Bronchial epithelial cell (primary cell): ENCODE measurements at regions not wholly inside any gene's neighbourhood (a gene's known extent, or its start where the extent isn't known, plus 50 kb on each side); places are given as distances from the start of the nearest gene placed in this dataset.

Source experiments
- DNase-seq: peaks from one replicate; pipeline ENCODE4 v3.0.0-alpha.2; 2010; ENCODE audit warnings: low read depth
- FAIRE-seq: peaks from 2 replicates; lab custom pipeline; 2011; peaks lifted over from hg19 to GRCh38; lab: Jason Lieb, UNC
- H3K27me3 ChIP-seq: 2 replicates; pipeline ENCODE4 v1.5.1; 2011; ENCODE audit warnings: low read length; ENCODE audit not compliant: control insufficient read depth, insufficient read depth
- H3K36me3 ChIP-seq: 2 replicates; pipeline ENCODE4 v1.5.1; 2011; ENCODE audit warnings: low read length; ENCODE audit not compliant: control insufficient read depth, insufficient read depth
- H3K4me3 ChIP-seq: 2 replicates; pipeline ENCODE4 v1.5.1; 2011; ENCODE audit warnings: mild to moderate bottlenecking, low read depth, low read length, control low read depth
- CTCF ChIP-seq: IDR thresholded peaks from 2 replicates; pipeline ENCODE4 v1.5.1; 2011; ENCODE audit warnings: mild to moderate bottlenecking, moderate library complexity, low read length, control low read depth, inconsistent platforms; ENCODE audit not compliant: insufficient read depth, severe bottlenecking

- DNase-seq (no peak), FAIRE-seq (no peak)
- TF ChIP-seq CTCF, result no peak
These were observed 670.9 kb downstream of the GATA3 start for GRCh38 chr10:8725343-8725742.

GRCh38 chr10:8726084-8726778 is 671.7 kb downstream of the GATA3 start:
- no peak for TF ChIP-seq CTCF
- no peaks in the 10 kb centered on the region for H3K27me3 ChIP-seq
- DNase-seq (no peak), FAIRE-seq (no peak)
- no peak overlapping the region for H3K4me3 ChIP-seq
- H3K36me3 ChIP-seq, result no peaks in the 10 kb centered on the region

More at GRCh38 chr10:8725343-8725742, 670.9 kb downstream of the GATA3 start:
- H3K36me3 ChIP-seq, result no peaks in the 10 kb centered on the region
- no peaks in the 10 kb centered on the region for H3K27me3 ChIP-seq
- H3K4me3 ChIP-seq, result no peak overlapping the region

DNA sequence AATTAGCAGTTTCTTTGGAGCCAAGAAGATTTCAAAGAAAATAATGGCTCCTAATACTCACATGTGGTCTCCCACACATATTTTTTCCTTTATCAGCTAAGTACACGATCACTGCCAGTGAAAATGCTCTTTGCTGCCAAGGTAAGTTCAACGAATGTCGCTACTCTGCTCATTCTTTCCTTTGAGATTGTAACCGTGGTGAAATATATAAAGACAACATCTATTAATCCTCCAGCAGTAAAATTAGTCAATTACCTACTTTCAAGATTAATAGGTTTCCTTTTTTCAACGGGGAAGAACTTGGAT is 672.2 kb downstream of the GATA3 start:
- DNase-seq (no peak), FAIRE-seq (no peak)
- Histone ChIP-seq H3K4me3 (no peak overlapping the region), H3K27me3 (no peaks in the 10 kb centered on the region), H3K36me3 (no peaks in the 10 kb centered on the region)
- TF ChIP-seq CTCF, result no peak

DNA sequence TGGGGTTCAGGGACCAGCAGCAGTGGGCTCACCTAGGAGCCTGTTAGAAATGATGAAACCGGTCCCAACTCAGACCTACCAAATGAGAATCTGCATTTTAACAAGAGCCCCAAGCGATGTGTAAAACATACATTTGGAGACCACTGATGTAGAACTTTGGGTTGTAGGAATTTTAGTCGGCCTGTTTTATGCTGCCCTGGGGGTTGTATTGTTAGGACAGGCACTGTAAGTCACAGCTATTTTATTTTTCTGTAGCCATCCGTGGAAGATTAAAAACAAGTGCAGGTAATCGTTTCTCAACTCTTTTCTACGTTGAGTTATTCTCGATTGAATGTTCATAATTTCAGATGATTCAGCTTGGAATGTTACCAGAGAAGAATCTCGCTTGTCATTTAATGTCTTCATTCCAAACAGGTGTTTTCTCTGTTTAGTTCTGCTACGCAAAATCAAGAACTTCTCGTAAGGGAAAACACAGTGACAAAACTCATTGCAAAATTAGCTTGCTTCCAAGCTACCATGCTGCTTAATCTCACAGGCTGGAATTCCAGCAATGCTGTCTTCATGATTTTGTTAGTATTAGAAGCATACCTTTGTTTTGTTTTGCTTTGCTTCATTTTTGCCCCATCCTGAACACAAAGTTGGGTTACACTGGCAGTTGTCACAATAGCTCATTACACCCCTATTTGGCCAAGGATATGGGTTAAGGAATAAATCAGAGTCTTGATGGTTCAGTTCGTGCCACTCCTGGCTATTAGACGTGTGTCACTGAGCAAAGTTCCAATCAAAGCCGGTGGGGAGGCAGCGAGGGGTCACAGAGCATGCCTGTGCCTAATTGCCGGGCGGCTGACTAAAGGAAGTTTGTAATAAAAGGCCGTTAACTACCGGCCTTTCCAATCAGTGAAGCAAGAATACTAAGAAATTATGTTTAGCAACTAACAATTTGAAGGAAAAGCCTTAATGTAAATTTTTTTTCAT is 676.9 kb downstream of the GATA3 start:
- no peaks in the 10 kb centered on the region for H3K27me3 ChIP-seq
- no peak for TF ChIP-seq CTCF

GRCh38 chr10:8738987-8739386 is 684.5 kb downstream of the GATA3 start:
- no peaks in the 10 kb centered on the region for H3K27me3 ChIP-seq
- H3K4me3 ChIP-seq, result no peak overlapping the region
- no peak for DNase-seq
- no peak for FAIRE-seq
- TF ChIP-seq CTCF, result no peak
- H3K36me3 ChIP-seq, result no peaks in the 10 kb centered on the region

More for the DNA sequence above, 676.9 kb downstream of the GATA3 start:
- DNase-seq (no peak), FAIRE-seq (no peak)
- Histone ChIP-seq H3K36me3 (no peaks in the 10 kb centered on the region), H3K4me3 (no peak overlapping the region)
